ENCODE measurements at regions not wholly inside any gene's neighbourhood (a gene's known extent, or its start where the extent isn't known, plus 50 kb on each side); places are given as distances from the start of the nearest gene placed in this dataset.

GRCh38 chr12:63307849-63308248 lies 156.8 kb upstream of the AVPR1A start:
- Histone ChIP-seq H3K18ac (ENCODE audit: insufficient read length, low read depth, low read length) (no peak overlapping the region), H2BK20ac (ENCODE audit: low read depth, low read length, poor library complexity, severe bottlenecking) (no peak overlapping the region), H3K9me3 (ENCODE audit: control insufficient read depth, low read depth, low read length) (no peaks in the 10 kb centered on the region), H2BK15ac (ENCODE audit: low read depth, low read length) (no peak overlapping the region), H3K23ac (ENCODE audit: insufficient read length, low read depth, low read length) (no peak overlapping the region), H4K8ac (replicated peaks; ENCODE audit: insufficient read length, low read depth, low read length) (no peak overlapping the region), H3T11ph (ENCODE audit: low read length) (no peak overlapping the region), H2AFZ (ENCODE audit: low read length) (no peak overlapping the region), H3K56ac (ENCODE audit: insufficient read length, low read depth, low read length) (no peak overlapping the region), H3K9ac (ENCODE audit: extremely low read depth, insufficient read length, low read length) (no peak overlapping the region), H3K27ac (ENCODE audit: insufficient read length, low read depth, low read length) (no peak overlapping the region), H3K27me3 (ENCODE audit: insufficient read depth, low read length) (no peaks in the 10 kb centered on the region), H3K4ac (ENCODE audit: low read depth, low read length) (no peak overlapping the region), H2BK5ac (ENCODE audit: insufficient read length, low read length) (no peak overlapping the region), H3K23me2 (ENCODE audit: insufficient read length, low read depth, low read length, poor library complexity, severe bottlenecking) (no peaks in the 10 kb centered on the region), H4K20me1 (ENCODE audit: control insufficient read depth, insufficient read depth, insufficient read length) (no peaks in the 10 kb centered on the region), H3K79me1 (ENCODE audit: insufficient read depth, low read depth, low read length, poor library complexity, severe bottlenecking) (no peaks in the 10 kb centered on the region), H2BK120ac (ENCODE audit: low read depth, low read length, poor library complexity, severe bottlenecking) (no peak overlapping the region), H4K5ac (ENCODE audit: insufficient read length, low read depth, low read length) (no peak overlapping the region), H3K4me2 (ENCODE audit: insufficient read depth, insufficient read length, low read length) (no peak overlapping the region), H3K4me1 (ENCODE audit: insufficient read depth, low read length) (no peaks in the 10 kb centered on the region), H2AK5ac (ENCODE audit: insufficient read length, low read length) (no peak overlapping the region), H4K91ac (ENCODE audit: insufficient read length, low read depth, low read length) (no peak overlapping the region), H3K14ac (ENCODE audit: insufficient read depth, low read length) (no peak overlapping the region), H2BK12ac (ENCODE audit: insufficient read length, low read depth, low read length) (no peak overlapping the region), H3K79me2 (ENCODE audit: insufficient read depth, low read length) (no peaks in the 10 kb centered on the region)
- DNase-seq, result no peak
- H3K9me3 Mint-ChIP-seq, result peaks cover 10% of the 10 kb centered on the region in 2 experiments
- no peaks in the 10 kb centered on the region; a peak in 1 of 4 replicates for H3K4me1 Mint-ChIP-seq
- peaks cover 4 to 6% (median 4%) of the 10 kb centered on the region in 3 experiments; a peak in 5 of 7 replicates for H3K36me3 Mint-ChIP-seq (ENCODE audit: insufficient read depth in 1 of 3, low read depth in 3 of 3)
- H3K27ac Mint-ChIP-seq, result no peak overlapping the region; a peak in 1 of 7 replicates
- H3K27me3 Mint-ChIP-seq (ENCODE audit: low read depth), result no peaks in the 10 kb centered on the region
- no CpG with 5 or more reads among the region's 8 CpGs for WGBS (ENCODE audit: extremely low coverage, insufficient read length, low lambda C conversion rate)
- H3K4me3 Mint-ChIP-seq, result no peak overlapping the region
- TF ChIP-seq CTCF (conservative IDR thresholded peaks at IDR 0.05), result no peak
